HCT116 (cell line): ENCODE measurements at regions not wholly inside any gene's neighbourhood (a gene's known extent, or its start where the extent isn't known, plus 50 kb on each side); places are given as distances from the start of the nearest gene placed in this dataset.

ENCODE experiments used
- ATAC-seq: fragments of 200-7000 bp; cut with Tn5 transposase; 2 replicates; pipeline ENCODE4 v1.9.1; 2020; ENCODE audit warnings: mild to moderate bottlenecking, moderate library complexity
- BruUV-seq: library from RNA; stranded (reverse); fragments of 400-500 nt; replicated peaks from 2 replicates; lab custom pipeline; 2021; lab: Mats Ljungman, UMichigan
- CTCF ChIA-PET: fragments of 300-600 bp; sonication (Branson Sonifier 250); formaldehyde crosslinking; loops from one replicate; lab custom pipeline; 2021; ENCODE audit warnings: antibody characterized with exemption; lab: Charles Lee
- POLR2A ChIA-PET: fragments of 300-600, 350-600 bp; sonication (Branson Sonifier 250); formaldehyde crosslinking; loops from one replicate; lab custom pipeline; 2021; ENCODE audit warnings: antibody characterized with exemption; lab: Charles Lee
- RAD21 ChIA-PET, 2 experiments: fragments of 300-600 bp; sonication (Branson Sonifier 250); formaldehyde crosslinking; loops; one replicate each; lab custom pipeline; 2023; ENCODE audit warnings: low total read pairs in 2 of 2; ENCODE audit not compliant: uncharacterized antibody in 2 of 2, unreplicated experiment in 2 of 2, low non-redundant PET in 1 of 2; lab: Charles Lee
- DNase-seq: peaks from one replicate; pipeline ENCODE4 v3.0.0-alpha.2; 2010; ENCODE audit warnings: low read depth, low spot score
- H2AFZ ChIP-seq: fragments of 200-600 bp; shearing (Covaris generic), sonication (generic); 2 replicates; pipeline ENCODE4 v1.6.1; 2017; ENCODE audit warnings: low read depth, mixed run types, mixed read lengths, antibody characterized with exemption, low read length; ENCODE audit not compliant: poor library complexity, severe bottlenecking
- H3K27ac ChIP-seq: 2 replicates; pipeline ENCODE4 v1.5.1; 2012; ENCODE audit warnings: low read depth, low read length
- H3K27me3 ChIP-seq: fragments of 200-600 bp; sonication (generic); 2 replicates; pipeline ENCODE4 v1.6.1; 2016; ENCODE audit warnings: mixed run types, low read length, mixed read lengths; ENCODE audit not compliant: insufficient read depth
- H3K36me3 ChIP-seq, 2 experiments: fragments of 200-500 bp in 1 of 2; fragments of 200-600 bp in 1 of 2; sonication (Bioruptor generic) in 1 of 2; sonication (generic) in 1 of 2; 2 replicates each; pipeline versions ENCODE4 v1.5.1 to v1.6.1; 2014 to 2016; ENCODE audit warnings: low read length in 2 of 2, inconsistent platforms in 1 of 2, mixed read lengths in 1 of 2, mixed run types in 1 of 2; ENCODE audit not compliant: insufficient read depth in 2 of 2, control insufficient read depth in 1 of 2
- H3K4me1 ChIP-seq, 2 experiments: fragments of 200-600 bp in 1 of 2; sonication (generic) in 1 of 2; 2 replicates each; pipeline versions ENCODE4 v1.5.1 to v1.6.1; 2012 to 2017; ENCODE audit warnings: low read length in 2 of 2, inconsistent platforms in 1 of 2, mild to moderate bottlenecking in 1 of 2, mixed read lengths in 1 of 2, mixed run types in 1 of 2, moderate library complexity in 1 of 2; ENCODE audit not compliant: insufficient read depth in 2 of 2, control insufficient read depth in 1 of 2
- H3K4me2 ChIP-seq: fragments of 200-600 bp; sonication (generic); 2 replicates; pipeline ENCODE4 v1.6.1; 2017; ENCODE audit warnings: mixed run types, low read length, mixed read lengths
- H3K4me3 ChIP-seq, 2 experiments: fragments of 200-600 bp in 1 of 2; sonication (generic) in 1 of 2; replicated peaks in 1 of 2; 2 replicates each; pipeline ENCODE4 v1.5.1; 2011 to 2016; ENCODE audit warnings: low read length in 2 of 2, control low read depth in 1 of 2, low read depth in 1 of 2, mild to moderate bottlenecking in 1 of 2, mixed read lengths in 1 of 2, mixed run types in 1 of 2
- H3K79me2 ChIP-seq: fragments of 200-600 bp; sonication (generic); 2 replicates; pipeline ENCODE4 v1.6.1; 2017; ENCODE audit warnings: mild to moderate bottlenecking, mixed run types, low read length, moderate library complexity, mixed read lengths; ENCODE audit not compliant: insufficient read depth
- H3K9ac ChIP-seq: fragments of 200-600 bp; sonication (generic); 2 replicates; pipeline ENCODE4 v1.6.1; 2016; ENCODE audit warnings: low read length, mixed read lengths
- H3K9me2 ChIP-seq: fragments of 200-600 bp; sonication (generic), shearing (Covaris generic); 2 replicates; pipeline ENCODE4 v1.6.1; 2017; ENCODE audit warnings: mixed run types, mild to moderate bottlenecking, moderate library complexity; ENCODE audit not compliant: insufficient read depth
- H3K9me3 ChIP-seq, 2 experiments: fragments of 200-500 bp in 1 of 2; fragments of 200-600 bp in 1 of 2; sonication (Bioruptor generic) in 1 of 2; sonication (generic) in 1 of 2; 2 replicates each; pipeline ENCODE4 v1.6.1; 2014 to 2017; ENCODE audit warnings: low read length in 2 of 2, mixed read lengths in 2 of 2, inconsistent platforms in 1 of 2, low read depth in 1 of 2, mild to moderate bottlenecking in 1 of 2, mixed run types in 1 of 2, moderate library complexity in 1 of 2; ENCODE audit not compliant: control insufficient read depth in 1 of 2, insufficient read depth in 1 of 2
- H4K20me1 ChIP-seq: fragments of 200-600 bp; sonication (generic), shearing (Covaris generic); 2 replicates; pipeline ENCODE4 v1.6.1; 2017; ENCODE audit warnings: mixed run types, mild to moderate bottlenecking, moderate library complexity; ENCODE audit not compliant: insufficient read depth
- CBX3 ChIP-seq: IDR thresholded peaks from 2 replicates; pipeline ENCODE4 v1.6.1; 2012; ENCODE audit warnings: low read depth
- CEBPB ChIP-seq: IDR thresholded peaks from 2 replicates; pipeline ENCODE4 v1.6.1; 2012; ENCODE audit warnings: low read depth
- EGR1 ChIP-seq: IDR thresholded peaks from 2 replicates; pipeline ENCODE4 v1.6.1; 2012; ENCODE audit warnings: low read depth
- EZH2 ChIP-seq: fragments of 200-600 bp; sonication (generic); IDR thresholded peaks from 2 replicates; pipeline ENCODE4 v1.6.1; 2017; ENCODE audit warnings: antibody characterized with exemption, mixed run types
- EZH2phosphoT487 ChIP-seq: fragments of 200-600 bp; IDR thresholded peaks from 2 replicates; pipeline ENCODE4 v1.6.1; 2018; ENCODE audit warnings: antibody characterized with exemption, borderline replicate concordance
- FOSL1 ChIP-seq: IDR thresholded peaks from 2 replicates; pipeline ENCODE4 v1.6.1; 2012; ENCODE audit warnings: low read depth
- JUND ChIP-seq: IDR thresholded peaks from 2 replicates; pipeline ENCODE4 v1.6.1; 2012
- POLR2AphosphoS5 ChIP-seq: IDR thresholded peaks from 2 replicates; pipeline ENCODE4 v1.6.1; 2011; ENCODE audit warnings: mild to moderate bottlenecking, low read depth, low read length, moderate library complexity
- RAD21 ChIP-seq: IDR thresholded peaks from 2 replicates; pipeline ENCODE4 v1.6.1; 2012; ENCODE audit warnings: low read depth, mild to moderate bottlenecking
- SP1 ChIP-seq: IDR thresholded peaks from 2 replicates; pipeline ENCODE4 v1.6.1; 2012; ENCODE audit warnings: low read depth
- SRF ChIP-seq: IDR thresholded peaks from 2 replicates; pipeline ENCODE4 v1.6.1; 2012; ENCODE audit warnings: low read depth
- YY1 ChIP-seq: IDR thresholded peaks from 2 replicates; pipeline ENCODE4 v1.6.1; 2011; ENCODE audit warnings: low read length, low read depth, moderate library complexity, mild to moderate bottlenecking; ENCODE audit not compliant: insufficient replicate concordance; ENCODE audit errors: extremely low read depth
- intact Hi-C: fragments of 100-400 bp; cut with micrococcal nuclease; formaldehyde crosslinking; loops from 2 replicates; pipeline ENCODE4 v1.10.0; 2022
- TF ChIP-seq, protein P1 (sequence below): IDR thresholded peaks from 2 replicates; pipeline ENCODE4 v1.6.1; 2012
- TF ChIP-seq, protein P2 (sequence below), 3 experiments: fragments of 200-600 bp in 1 of 3; sonication (generic) in 1 of 3; IDR thresholded peaks in 2 of 3; conservative IDR thresholded peaks in 1 of 3; 2 replicates each; pipeline ENCODE4 v1.5.1; 2012 to 2017; ENCODE audit warnings: low read depth in 2 of 3, low read length in 2 of 3, antibody characterized with exemption in 1 of 3, borderline replicate concordance in 1 of 3, control low read depth in 1 of 3, mild to moderate bottlenecking in 1 of 3, mixed read lengths in 1 of 3, mixed run types in 1 of 3, moderate library complexity in 1 of 3; ENCODE audit not compliant: insufficient read depth in 1 of 3

DNA sequence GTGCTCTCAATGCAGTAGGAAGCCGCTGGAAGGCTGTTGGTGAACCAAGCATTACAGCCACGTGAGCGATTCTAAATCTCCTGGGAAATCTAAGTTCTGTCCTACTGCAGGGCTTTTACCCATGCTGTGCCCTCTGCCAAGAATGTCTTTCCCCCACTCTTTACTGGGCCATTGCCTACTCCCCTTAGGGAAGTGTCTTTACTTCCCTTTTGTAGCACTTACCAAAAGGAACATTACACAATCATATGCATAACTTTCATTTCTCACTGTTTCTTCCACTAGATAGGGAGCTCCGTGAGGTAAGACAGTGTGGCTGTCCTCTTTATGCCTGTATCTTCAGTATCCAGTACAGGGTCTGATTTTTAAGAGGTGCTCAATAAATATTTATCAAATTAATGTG lies 241.7 kb upstream of the NR4A3 start:
- Histone ChIP-seq H3K27me3 (no peaks in the 10 kb centered on the region), H3K79me2 (no peaks in the 10 kb centered on the region), H3K36me3 (no peaks in the 10 kb centered on the region), H3K9ac (no peak overlapping the region), H3K4me3 (no peak overlapping the region), H4K20me1 (no peaks in the 10 kb centered on the region), H3K4me1 (no peaks in the 10 kb centered on the region), H3K9me2 (no peaks in the 10 kb centered on the region), H2AFZ (no peak overlapping the region), H3K9me3 (no peaks in the 10 kb centered on the region), H3K27ac (no peak overlapping the region), H3K4me2 (no peak overlapping the region)
- POLR2A ChIA-PET: no interaction called here
- CTCF ChIA-PET: no interaction called here
- RAD21 ChIA-PET: no interaction called here
- TF ChIP-seq RAD21 (no peak), EGR1 (no peak), YY1 (no peak), CEBPB (no peak), SRF (no peak), EZH2phosphoT487 (no peak), JUND (no peak), EZH2 (no peak), CBX3 (no peak), SP1 (no peak), POLR2AphosphoS5 (no peak), FOSL1 (no peak)
- TF ChIP-seq, protein P1, sequence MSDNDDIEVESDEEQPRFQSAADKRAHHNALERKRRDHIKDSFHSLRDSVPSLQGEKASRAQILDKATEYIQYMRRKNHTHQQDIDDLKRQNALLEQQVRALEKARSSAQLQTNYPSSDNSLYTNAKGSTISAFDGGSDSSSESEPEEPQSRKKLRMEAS: no peak
- TF ChIP-seq, protein P2, sequence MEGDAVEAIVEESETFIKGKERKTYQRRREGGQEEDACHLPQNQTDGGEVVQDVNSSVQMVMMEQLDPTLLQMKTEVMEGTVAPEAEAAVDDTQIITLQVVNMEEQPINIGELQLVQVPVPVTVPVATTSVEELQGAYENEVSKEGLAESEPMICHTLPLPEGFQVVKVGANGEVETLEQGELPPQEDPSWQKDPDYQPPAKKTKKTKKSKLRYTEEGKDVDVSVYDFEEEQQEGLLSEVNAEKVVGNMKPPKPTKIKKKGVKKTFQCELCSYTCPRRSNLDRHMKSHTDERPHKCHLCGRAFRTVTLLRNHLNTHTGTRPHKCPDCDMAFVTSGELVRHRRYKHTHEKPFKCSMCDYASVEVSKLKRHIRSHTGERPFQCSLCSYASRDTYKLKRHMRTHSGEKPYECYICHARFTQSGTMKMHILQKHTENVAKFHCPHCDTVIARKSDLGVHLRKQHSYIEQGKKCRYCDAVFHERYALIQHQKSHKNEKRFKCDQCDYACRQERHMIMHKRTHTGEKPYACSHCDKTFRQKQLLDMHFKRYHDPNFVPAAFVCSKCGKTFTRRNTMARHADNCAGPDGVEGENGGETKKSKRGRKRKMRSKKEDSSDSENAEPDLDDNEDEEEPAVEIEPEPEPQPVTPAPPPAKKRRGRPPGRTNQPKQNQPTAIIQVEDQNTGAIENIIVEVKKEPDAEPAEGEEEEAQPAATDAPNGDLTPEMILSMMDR (IDR thresholded peaks at IDR 0.05 in 2 of 3, conservative IDR thresholded peaks at IDR 0.05 in 1 of 3; ENCODE audit: borderline replicate concordance in 1 of 3, insufficient read depth in 1 of 3, low read depth in 2 of 3, low read length in 2 of 3): no peak
- ATAC-seq: no peak
- intact Hi-C loops: no loop called here
- BruUV-seq: no TSS peak
- DNase-seq: no peak
